GM10266 (cell line): ENCODE measurements at regions not wholly inside any gene's neighbourhood (a gene's known extent, or its start where the extent isn't known, plus 50 kb on each side); places are given as distances from the start of the nearest gene placed in this dataset.
"Not testable (repeated sequence)": the region's sequence is repeated elsewhere in the genome, so short reads cannot be mapped to it uniquely, and the experiment has no call there.

Source experiments
- DNase-seq: peaks from one replicate; pipeline ENCODE4 v3.0.0; 2012; ENCODE audit errors: extremely low spot score
- TF ChIP-seq, protein P1 (sequence below): IDR thresholded peaks from 2 replicates; pipeline ENCODE4 v1.5.1; 2012; ENCODE audit warnings: mild to moderate bottlenecking, low read depth; ENCODE audit not compliant: control insufficient read depth, insufficient read depth; ENCODE audit errors: missing control alignments

DNA sequence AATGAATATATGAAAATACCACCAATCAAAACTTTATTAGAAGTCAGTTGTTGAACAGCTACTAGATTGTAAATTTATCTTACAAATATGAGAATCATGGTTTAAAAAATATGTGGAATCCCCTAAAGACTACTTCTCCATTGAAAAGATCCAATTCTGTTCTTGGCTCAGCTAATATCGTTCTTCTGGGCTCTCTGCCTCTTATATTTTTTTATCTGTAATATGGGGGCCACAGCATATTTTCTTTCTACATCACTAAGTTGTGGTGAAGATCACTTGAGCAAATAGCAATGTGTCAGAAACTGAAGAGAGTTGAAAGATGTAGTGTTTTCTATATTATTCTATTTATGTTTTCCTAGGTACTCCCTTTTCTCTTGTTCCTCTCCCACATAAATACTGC lies 198.1 kb downstream of the FZD1 start:
- TF ChIP-seq, protein P1, sequence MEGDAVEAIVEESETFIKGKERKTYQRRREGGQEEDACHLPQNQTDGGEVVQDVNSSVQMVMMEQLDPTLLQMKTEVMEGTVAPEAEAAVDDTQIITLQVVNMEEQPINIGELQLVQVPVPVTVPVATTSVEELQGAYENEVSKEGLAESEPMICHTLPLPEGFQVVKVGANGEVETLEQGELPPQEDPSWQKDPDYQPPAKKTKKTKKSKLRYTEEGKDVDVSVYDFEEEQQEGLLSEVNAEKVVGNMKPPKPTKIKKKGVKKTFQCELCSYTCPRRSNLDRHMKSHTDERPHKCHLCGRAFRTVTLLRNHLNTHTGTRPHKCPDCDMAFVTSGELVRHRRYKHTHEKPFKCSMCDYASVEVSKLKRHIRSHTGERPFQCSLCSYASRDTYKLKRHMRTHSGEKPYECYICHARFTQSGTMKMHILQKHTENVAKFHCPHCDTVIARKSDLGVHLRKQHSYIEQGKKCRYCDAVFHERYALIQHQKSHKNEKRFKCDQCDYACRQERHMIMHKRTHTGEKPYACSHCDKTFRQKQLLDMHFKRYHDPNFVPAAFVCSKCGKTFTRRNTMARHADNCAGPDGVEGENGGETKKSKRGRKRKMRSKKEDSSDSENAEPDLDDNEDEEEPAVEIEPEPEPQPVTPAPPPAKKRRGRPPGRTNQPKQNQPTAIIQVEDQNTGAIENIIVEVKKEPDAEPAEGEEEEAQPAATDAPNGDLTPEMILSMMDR, result no peak
- DNase-seq, result no peak

GRCh38 chr7:91463330-91463729 lies 199.1 kb downstream of the FZD1 start:
- DNase-seq, result no peak
- TF ChIP-seq, protein P1, result no peak

DNA sequence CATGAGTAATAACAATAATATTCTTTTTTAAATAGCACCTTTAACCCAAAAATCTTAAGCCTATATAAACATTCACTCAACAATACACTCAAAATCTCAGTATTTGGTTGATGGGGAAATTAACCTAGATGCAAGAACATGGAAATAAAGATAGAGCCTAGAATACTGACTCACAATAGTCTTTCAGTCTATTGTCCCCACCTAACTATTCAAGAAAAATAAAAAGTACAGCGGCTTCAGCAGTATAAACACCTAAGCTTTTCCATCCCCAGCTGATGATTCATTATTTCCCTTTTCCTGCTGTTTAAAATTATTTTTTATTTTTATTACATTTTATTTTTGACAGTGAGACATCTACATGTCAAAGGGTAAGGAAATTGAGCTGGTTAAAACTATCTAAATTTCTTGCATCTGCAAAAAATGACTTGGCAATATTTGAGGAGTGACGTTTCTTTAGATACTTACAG lies 201.4 kb downstream of the FZD1 start:
- TF ChIP-seq, protein P1, result no peak
- DNase-seq, result no peak

- TF ChIP-seq, protein P1, result no peak
- no peak for DNase-seq
These were observed 204.0 kb downstream of the FZD1 start for GRCh38 chr7:91468256-91468655.

GRCh38 chr7:91473619-91474018 lies 209.4 kb downstream of the FZD1 start:
- DNase-seq, result no peak
- TF ChIP-seq, protein P1, result no peak

DNA sequence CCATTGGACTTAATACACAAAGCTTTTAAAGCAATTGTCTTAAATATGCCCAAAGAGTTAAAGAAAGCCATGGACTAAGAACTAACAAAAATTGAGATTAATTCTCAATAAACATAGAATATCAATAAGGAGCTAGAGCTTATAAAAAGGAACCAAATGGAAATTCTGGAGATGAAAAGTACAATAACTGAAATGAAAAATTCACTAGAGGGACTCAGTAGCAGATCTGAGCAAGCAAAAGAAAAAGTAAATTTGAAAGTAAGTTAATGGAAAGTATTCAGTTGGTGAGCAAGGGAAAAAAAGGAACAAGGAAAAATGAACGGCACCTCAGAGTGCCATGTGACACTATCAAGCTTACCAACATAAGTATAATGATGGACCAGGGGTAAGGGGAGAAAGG lies 209.8 kb downstream of the FZD1 start:
- TF ChIP-seq, protein P1, result no peak
- no peak for DNase-seq

GRCh38 chr7:91480470-91480869 lies 216.2 kb downstream of the FZD1 start:
- DNase-seq, result not testable (repeated sequence)

DNA sequence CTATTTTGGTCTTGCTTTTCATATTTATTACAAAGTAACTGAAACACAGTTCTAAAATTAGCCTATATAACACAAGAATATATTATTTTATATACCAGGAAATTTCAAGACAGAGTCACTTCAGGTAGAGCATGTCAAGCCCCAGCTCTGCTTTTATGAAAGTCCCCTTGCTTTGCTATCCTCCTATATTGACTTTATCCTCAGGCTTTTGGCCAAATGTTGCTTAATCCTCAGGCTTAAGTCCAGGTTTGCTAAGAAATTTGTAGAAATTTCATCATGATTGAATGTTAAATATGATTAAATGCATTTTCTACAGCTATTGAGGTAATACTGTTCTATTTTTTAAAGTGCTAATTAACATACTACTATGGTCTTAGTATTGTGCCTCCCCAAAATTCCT lies 227.6 kb downstream of the FZD1 start:
- TF ChIP-seq, protein P1, result no peak
- DNase-seq, result no peak
